HCT116 (cell line): ENCODE measurements at regions not wholly inside any gene's neighbourhood (a gene's known extent, or its start where the extent isn't known, plus 50 kb on each side); places are given as distances from the start of the nearest gene placed in this dataset.

Experiments
- CEBPB ChIP-seq: IDR thresholded peaks from 2 replicates; pipeline ENCODE4 v1.6.1; 2012; ENCODE audit warnings: low read depth
- CTCF ChIP-seq, 3 experiments: fragments of 200-600 bp in 1 of 3; sonication (generic) in 1 of 3; IDR thresholded peaks in 2 of 3; conservative IDR thresholded peaks in 1 of 3; 2 replicates each; pipeline ENCODE4 v1.5.1; 2012 to 2017; ENCODE audit warnings: low read depth in 2 of 3, low read length in 2 of 3, antibody characterized with exemption in 1 of 3, borderline replicate concordance in 1 of 3, control low read depth in 1 of 3, mild to moderate bottlenecking in 1 of 3, mixed read lengths in 1 of 3, mixed run types in 1 of 3, moderate library complexity in 1 of 3; ENCODE audit not compliant: insufficient read depth in 1 of 3
- EZH2 ChIP-seq: fragments of 200-600 bp; sonication (generic); IDR thresholded peaks from 2 replicates; pipeline ENCODE4 v1.6.1; 2017; ENCODE audit warnings: antibody characterized with exemption, mixed run types
- POLR2A ChIP-seq: IDR thresholded peaks from 2 replicates; pipeline ENCODE4 v1.7.0; 2011; ENCODE audit warnings: borderline replicate concordance; ENCODE audit not compliant: insufficient read depth, insufficient read length; ENCODE audit errors: extremely low read depth
- POLR2AphosphoS5 ChIP-seq: IDR thresholded peaks from 2 replicates; pipeline ENCODE4 v1.6.1; 2011; ENCODE audit warnings: mild to moderate bottlenecking, low read depth, low read length, moderate library complexity
- RAD21 ChIP-seq: IDR thresholded peaks from 2 replicates; pipeline ENCODE4 v1.6.1; 2012; ENCODE audit warnings: low read depth, mild to moderate bottlenecking
- SIN3A ChIP-seq: IDR thresholded peaks from 2 replicates; pipeline ENCODE4 v1.6.1; 2012; ENCODE audit warnings: low read depth
- SRF ChIP-seq: IDR thresholded peaks from 2 replicates; pipeline ENCODE4 v1.6.1; 2012; ENCODE audit warnings: low read depth
- YY1 ChIP-seq: IDR thresholded peaks from 2 replicates; pipeline ENCODE4 v1.6.1; 2011; ENCODE audit warnings: low read length, low read depth, moderate library complexity, mild to moderate bottlenecking; ENCODE audit not compliant: insufficient replicate concordance; ENCODE audit errors: extremely low read depth
- TF ChIP-seq, protein P1 (sequence below): IDR thresholded peaks from 2 replicates; pipeline ENCODE4 v1.6.1; 2012; ENCODE audit warnings: low read depth

GRCh38 chr4:126812076-126812475 is 820.7 kb upstream of the INTU start:
- 0 out of 6 replicates have a peak, but pooled peaks of 1 of the 3 experiments have one; percentile 7 for TF ChIP-seq CTCF (IDR thresholded peaks at IDR 0.05 in 2 of 3, conservative IDR thresholded peaks at IDR 0.05 in 1 of 3; ENCODE audit: borderline replicate concordance in 1 of 3, insufficient read depth in 1 of 3, low read depth in 2 of 3, low read length in 2 of 3)
- TF ChIP-seq YY1 = no peak
- no peak for TF ChIP-seq CEBPB
- TF ChIP-seq POLR2A = no peak
- no peak for TF ChIP-seq EZH2
- no peak for TF ChIP-seq POLR2AphosphoS5
- TF ChIP-seq SRF = no peak
- no peak for TF ChIP-seq SIN3A
- TF ChIP-seq, protein P1, sequence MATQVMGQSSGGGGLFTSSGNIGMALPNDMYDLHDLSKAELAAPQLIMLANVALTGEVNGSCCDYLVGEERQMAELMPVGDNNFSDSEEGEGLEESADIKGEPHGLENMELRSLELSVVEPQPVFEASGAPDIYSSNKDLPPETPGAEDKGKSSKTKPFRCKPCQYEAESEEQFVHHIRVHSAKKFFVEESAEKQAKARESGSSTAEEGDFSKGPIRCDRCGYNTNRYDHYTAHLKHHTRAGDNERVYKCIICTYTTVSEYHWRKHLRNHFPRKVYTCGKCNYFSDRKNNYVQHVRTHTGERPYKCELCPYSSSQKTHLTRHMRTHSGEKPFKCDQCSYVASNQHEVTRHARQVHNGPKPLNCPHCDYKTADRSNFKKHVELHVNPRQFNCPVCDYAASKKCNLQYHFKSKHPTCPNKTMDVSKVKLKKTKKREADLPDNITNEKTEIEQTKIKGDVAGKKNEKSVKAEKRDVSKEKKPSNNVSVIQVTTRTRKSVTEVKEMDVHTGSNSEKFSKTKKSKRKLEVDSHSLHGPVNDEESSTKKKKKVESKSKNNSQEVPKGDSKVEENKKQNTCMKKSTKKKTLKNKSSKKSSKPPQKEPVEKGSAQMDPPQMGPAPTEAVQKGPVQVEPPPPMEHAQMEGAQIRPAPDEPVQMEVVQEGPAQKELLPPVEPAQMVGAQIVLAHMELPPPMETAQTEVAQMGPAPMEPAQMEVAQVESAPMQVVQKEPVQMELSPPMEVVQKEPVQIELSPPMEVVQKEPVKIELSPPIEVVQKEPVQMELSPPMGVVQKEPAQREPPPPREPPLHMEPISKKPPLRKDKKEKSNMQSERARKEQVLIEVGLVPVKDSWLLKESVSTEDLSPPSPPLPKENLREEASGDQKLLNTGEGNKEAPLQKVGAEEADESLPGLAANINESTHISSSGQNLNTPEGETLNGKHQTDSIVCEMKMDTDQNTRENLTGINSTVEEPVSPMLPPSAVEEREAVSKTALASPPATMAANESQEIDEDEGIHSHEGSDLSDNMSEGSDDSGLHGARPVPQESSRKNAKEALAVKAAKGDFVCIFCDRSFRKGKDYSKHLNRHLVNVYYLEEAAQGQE = no peak
- TF ChIP-seq RAD21 = no peak
